GM21515 (cell line): ENCODE measurements at regions not wholly inside any gene's neighbourhood (a gene's known extent, or its start where the extent isn't known, plus 50 kb on each side); places are given as distances from the start of the nearest gene placed in this dataset.
A peak's percentile ranks its signal among the peaks of the same experiment; 100 is the strongest.
"Not testable (repeated sequence)": the region's sequence is repeated elsewhere in the genome, so short reads cannot be mapped to it uniquely, and the experiment has no call there.

Experiments used
- ATAC-seq: cut with Tn5 transposase; IDR thresholded peaks from one replicate; pipeline ENCODE4 v1.9.1; 2021; ENCODE audit not compliant: unreplicated experiment

GRCh38 chr6:131336596-131336995, 201.3 kb downstream of the AKAP7 start:
- ATAC-seq: no peak

GRCh38 chr6:131346896-131347295, 211.6 kb downstream of the AKAP7 start:
- ATAC-seq: not testable (repeated sequence)

- ATAC-seq: no peak
Measured at GRCh38 chr6:131348572-131348971, 213.3 kb downstream of the AKAP7 start.

GRCh38 chr6:131349199-131349598, 213.9 kb downstream of the AKAP7 start:
- no peak for ATAC-seq

- ATAC-seq: no peak
Measured at GRCh38 chr6:131353106-131353505, 217.8 kb downstream of the AKAP7 start.

GRCh38 chr6:131353876-131354275, 218.6 kb downstream of the AKAP7 start:
- ATAC-seq: no peak

- no peak for ATAC-seq
Measured at GRCh38 chr6:131354356-131354755, 218.7 kb upstream of the ARG1 start.

- no peak for ATAC-seq
Measured at GRCh38 chr6:131356161-131356560, 216.9 kb upstream of the ARG1 start.

- no peak for ATAC-seq
Measured at GRCh38 chr6:131357501-131357900, 215.5 kb upstream of the ARG1 start.

- no peak for ATAC-seq
Measured at GRCh38 chr6:131362070-131362469, 211.0 kb upstream of the ARG1 start.

GRCh38 chr6:131362696-131363095, 210.3 kb upstream of the ARG1 start:
- no peak for ATAC-seq

- ATAC-seq: no peak
Measured at GRCh38 chr6:131363947-131364834, 208.8 kb upstream of the ARG1 start.

- no peak for ATAC-seq
Measured at GRCh38 chr6:131366223-131366622, 206.8 kb upstream of the ARG1 start.

GRCh38 chr6:131367206-131367873, 205.7 kb upstream of the ARG1 start:
- no peak for ATAC-seq

GRCh38 chr6:131368198-131368911, 204.7 kb upstream of the ARG1 start:
- peak; percentile 85 for ATAC-seq

- ATAC-seq: no peak
Measured at GRCh38 chr6:131372535-131372934, 200.5 kb upstream of the ARG1 start.

GRCh38 chr6:131377112-131377705, 195.8 kb upstream of the ARG1 start:
- ATAC-seq: no peak

GRCh38 chr6:131378874-131379273, 194.2 kb upstream of the ARG1 start:
- no peak for ATAC-seq

GRCh38 chr6:131379948-131380347, 193.1 kb upstream of the ARG1 start:
- ATAC-seq: no peak

- no peak for ATAC-seq
Measured at GRCh38 chr6:131381052-131381708, 191.8 kb upstream of the ARG1 start.

- no peak for ATAC-seq
Measured at GRCh38 chr6:131381709-131382093, 191.3 kb upstream of the ARG1 start.
